GM12892 (cell line): ENCODE measurements at regions not wholly inside any gene's neighbourhood (a gene's known extent, or its start where the extent isn't known, plus 50 kb on each side); places are given as distances from the start of the nearest gene placed in this dataset.

Experiments
- POLR2AphosphoS5 ChIP-seq: IDR thresholded peaks from 2 replicates; pipeline ENCODE4 v1.6.1; 2011; ENCODE audit warnings: low read depth, low read length, control low read depth
- TAF1 ChIP-seq: IDR thresholded peaks from 2 replicates; pipeline ENCODE4 v1.6.1; 2011; ENCODE audit warnings: low read depth, mild to moderate bottlenecking, control low read depth, low read length, borderline replicate concordance

DNA sequence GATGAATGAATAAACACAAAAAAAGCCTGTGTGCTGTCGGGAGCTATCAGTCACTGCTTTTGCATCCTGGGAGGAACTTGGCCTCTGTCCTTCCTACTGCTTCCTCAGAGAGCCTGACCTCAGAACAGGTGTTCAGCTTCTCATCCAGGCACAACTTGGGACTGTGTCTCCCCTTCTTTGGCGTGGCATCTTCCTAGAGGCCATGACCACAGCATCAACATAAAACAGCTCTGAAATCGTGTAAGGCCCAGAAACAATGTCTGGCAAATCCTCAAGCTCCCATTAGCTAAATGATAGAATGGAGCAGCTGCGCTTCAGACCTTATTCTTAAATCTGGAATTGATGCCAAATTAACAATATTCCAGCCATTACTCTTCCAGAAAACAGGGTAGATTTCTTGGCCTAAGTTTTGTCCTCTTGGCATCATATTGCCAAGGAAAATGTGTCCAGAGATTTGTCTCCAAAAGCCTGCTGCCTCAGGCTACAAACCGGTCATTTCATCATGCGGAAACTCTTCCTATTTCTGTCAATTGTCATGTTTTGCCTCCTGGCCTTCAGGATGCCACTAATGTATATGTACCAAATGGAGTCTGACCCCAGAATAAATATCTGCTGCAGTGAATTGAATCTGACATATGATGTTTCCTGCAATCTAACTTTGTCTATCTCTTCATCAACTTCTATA lies 53.2 kb upstream of the RAB27B start:
- no peak for TF ChIP-seq POLR2AphosphoS5
- no peak for TF ChIP-seq TAF1
